Natural killer cell treated with Interleukin-12 subunit alpha and Interleukin-12 subunit beta and Interleukin-15 and Interleukin-18, amount 100 ng/mL, for 72 hours (primary cell): ENCODE measurements at regions not wholly inside any gene's neighbourhood (a gene's known extent, or its start where the extent isn't known, plus 50 kb on each side); places are given as distances from the start of the nearest gene placed in this dataset.

Source experiments
- ATAC-seq, 2 donors: fragments of 150-1000 bp; cut with Tn5 transposase in 1 of 2; sonication (Bioruptor Pico), chemical (Tn5 transposase) in 1 of 2; 2 replicates each; pipeline ENCODE4 v1.10.0; 2021
- DNase-seq: peaks from one replicate; pipeline ENCODE4 v3.0.0; 2022; ENCODE audit warnings: low spot score
- H3K27ac Mint-ChIP-seq, 2 donors: 1 replicate in 1 of 2; 2 replicates in 1 of 2; pipeline ENCODE4 v1.8.0; 2022; ENCODE audit warnings: mixed read lengths in 2 of 2, mild to moderate bottlenecking in 1 of 2, moderate library complexity in 1 of 2
- H3K27me3 Mint-ChIP-seq, 2 donors: 1 replicate in 1 of 2; 2 replicates in 1 of 2; pipeline ENCODE4 v1.8.0; 2022; ENCODE audit warnings: mixed read lengths in 2 of 2
- H3K36me3 Mint-ChIP-seq: one replicate; pipeline ENCODE4 v1.8.0; 2022; ENCODE audit warnings: mixed read lengths
- H3K4me1 Mint-ChIP-seq, 2 donors: 1 replicate in 1 of 2; 2 replicates in 1 of 2; pipeline ENCODE4 v1.8.0; 2022; ENCODE audit warnings: low read depth in 2 of 2, mixed read lengths in 2 of 2, mild to moderate bottlenecking in 1 of 2
- H3K4me3 Mint-ChIP-seq: one replicate; pipeline ENCODE4 v1.8.0; 2022; ENCODE audit warnings: mixed read lengths
- H3K9me3 Mint-ChIP-seq: 2 replicates; pipeline ENCODE4 v1.8.0; 2022; ENCODE audit warnings: mixed read lengths

DNA sequence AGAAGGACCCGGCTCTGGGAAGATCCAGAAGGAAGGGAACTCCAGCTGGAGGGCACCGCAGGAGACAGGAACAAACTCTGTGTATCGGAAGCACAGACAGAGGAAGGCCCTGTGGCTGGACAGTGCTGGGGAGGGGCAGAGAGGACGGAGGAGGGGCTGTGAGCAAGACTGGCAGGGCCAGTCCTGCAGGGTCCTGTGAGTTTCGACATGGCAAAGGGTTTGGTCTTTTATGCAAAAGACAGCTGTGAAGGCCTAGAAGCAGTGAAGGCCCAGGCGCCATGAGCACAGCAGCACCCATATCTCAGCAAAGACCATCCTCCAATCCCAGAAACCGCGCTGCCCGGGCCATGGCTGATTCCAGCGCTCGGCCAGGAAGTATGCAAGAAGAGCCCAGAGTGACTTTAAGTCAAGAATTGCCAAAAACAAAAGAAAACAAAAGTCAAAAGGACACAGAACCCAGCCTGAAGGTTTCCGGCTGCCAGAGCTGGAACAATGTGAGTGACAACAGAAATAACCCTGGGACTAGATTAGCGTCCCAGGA, 126.5 kb downstream of the NCOR2 start:
- H3K4me1 Mint-ChIP-seq, result peaks cover 11 to 32% of the 10 kb centered on the region in 2 donors
- H3K27ac Mint-ChIP-seq, result no peak overlapping the region
- H3K9me3 Mint-ChIP-seq, result no peaks in the 10 kb centered on the region
- H3K27me3 Mint-ChIP-seq, result no peaks in the 10 kb centered on the region
- no peak for ATAC-seq
- peaks cover 5% of the 10 kb centered on the region for H3K36me3 Mint-ChIP-seq
- peak; percentile 5 for DNase-seq
- no peak overlapping the region for H3K4me3 Mint-ChIP-seq

GRCh38 chr12:124440031-124440626, 127.3 kb downstream of the NCOR2 start:
- DNase-seq, result no peak
- H3K36me3 Mint-ChIP-seq, result peaks cover 5% of the 10 kb centered on the region
- no peaks in the 10 kb centered on the region for H3K27me3 Mint-ChIP-seq
- H3K27ac Mint-ChIP-seq, result no peak overlapping the region
- peaks cover 11 to 32% of the 10 kb centered on the region in 2 donors for H3K4me1 Mint-ChIP-seq
- no peak for ATAC-seq
- no peak overlapping the region for H3K4me3 Mint-ChIP-seq
- no peaks in the 10 kb centered on the region for H3K9me3 Mint-ChIP-seq

DNA sequence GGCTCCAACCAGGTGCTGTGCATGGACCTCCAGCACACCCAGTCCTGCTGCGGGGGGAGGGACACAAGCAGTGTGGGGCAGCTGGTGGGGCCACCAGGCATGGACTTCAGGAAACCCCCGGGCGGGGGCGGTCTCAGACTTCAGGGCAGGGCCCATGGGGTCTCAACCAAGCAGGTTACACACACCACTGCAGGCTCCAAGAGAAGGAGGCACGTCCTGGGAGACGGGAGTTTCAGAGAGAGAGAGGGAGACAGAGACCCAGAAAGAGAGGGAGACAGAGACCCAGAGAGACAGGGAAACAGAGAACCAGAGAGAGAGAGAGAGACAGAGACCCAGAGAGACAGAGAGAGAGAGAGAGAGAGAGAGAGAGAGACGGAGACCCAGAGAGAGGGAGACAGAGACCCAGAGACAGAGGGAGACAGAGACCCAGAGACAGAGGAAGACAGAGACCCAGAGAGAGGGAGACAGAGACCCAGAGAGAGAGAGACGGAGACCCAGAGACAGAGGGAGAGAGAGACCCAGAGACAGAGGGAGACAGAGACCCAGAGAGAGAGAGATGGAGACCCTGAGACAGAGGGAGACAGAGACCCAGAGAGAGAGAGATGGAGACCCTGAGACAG, 128.9 kb downstream of the NCOR2 start:
- Mint-ChIP-seq H3K9me3 (no peaks in the 10 kb centered on the region), H3K27me3 (no peaks in the 10 kb centered on the region), H3K4me3 (no peak overlapping the region), H3K36me3 (peaks cover 5% of the 10 kb centered on the region), H3K4me1 (peaks cover 11 to 26% of the 10 kb centered on the region in 2 donors), H3K27ac (no peak overlapping the region)
- DNase-seq (no peak), ATAC-seq (no peak)

- no peaks in the 10 kb centered on the region for H3K9me3 Mint-ChIP-seq
- ATAC-seq, result no peak
- no peak overlapping the region for H3K4me3 Mint-ChIP-seq
- H3K27me3 Mint-ChIP-seq, result no peaks in the 10 kb centered on the region
- peaks cover 10 to 26% of the 10 kb centered on the region in 2 donors for H3K4me1 Mint-ChIP-seq
- no peak overlapping the region for H3K27ac Mint-ChIP-seq
- no peak for DNase-seq
- peaks cover 5% of the 10 kb centered on the region for H3K36me3 Mint-ChIP-seq
Observed at GRCh38 chr12:124437617-124438436, 129.6 kb downstream of the NCOR2 start.

GRCh38 chr12:124437121-124437520, 130.3 kb downstream of the NCOR2 start:
- ATAC-seq, result no peak
- H3K4me3 Mint-ChIP-seq, result no peak overlapping the region

DNA sequence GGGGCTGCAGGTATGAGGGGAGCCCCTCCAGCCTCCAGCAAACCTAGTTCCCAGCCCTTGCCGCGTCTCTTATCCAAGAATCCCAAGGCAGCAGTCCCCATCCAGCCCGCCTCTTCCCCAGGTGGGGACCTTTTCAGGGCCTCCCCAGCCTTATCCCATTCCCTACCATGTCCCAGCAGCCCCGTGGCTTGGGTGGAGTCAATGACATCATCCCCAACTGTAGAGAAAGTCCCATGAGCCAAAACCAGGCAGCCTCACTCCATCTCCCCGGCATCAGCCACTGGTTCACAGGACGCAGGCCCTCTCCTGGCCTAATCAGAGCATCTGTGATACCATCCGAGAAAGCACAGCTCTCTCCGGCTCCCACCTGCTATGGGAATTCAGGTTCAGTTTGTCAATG, 131.0 kb downstream of the NCOR2 start:
- no peak overlapping the region for H3K27ac Mint-ChIP-seq
- H3K9me3 Mint-ChIP-seq, result no peaks in the 10 kb centered on the region
- H3K36me3 Mint-ChIP-seq, result peaks cover under 1% of the 10 kb centered on the region
- no peaks in the 10 kb centered on the region for H3K27me3 Mint-ChIP-seq
- no peak for DNase-seq
- no peak overlapping the region for H3K4me3 Mint-ChIP-seq
- peaks cover 13 to 27% of the 10 kb centered on the region in 2 donors for H3K4me1 Mint-ChIP-seq
- no peak for ATAC-seq

More at GRCh38 chr12:124437121-124437520, 130.3 kb downstream of the NCOR2 start:
- no peak for DNase-seq
- Mint-ChIP-seq H3K9me3 (no peaks in the 10 kb centered on the region), H3K36me3 (no peaks in the 10 kb centered on the region), H3K27me3 (no peaks in the 10 kb centered on the region), H3K27ac (no peak overlapping the region), H3K4me1 (peaks cover 7 to 24% of the 10 kb centered on the region in 2 donors)

DNA sequence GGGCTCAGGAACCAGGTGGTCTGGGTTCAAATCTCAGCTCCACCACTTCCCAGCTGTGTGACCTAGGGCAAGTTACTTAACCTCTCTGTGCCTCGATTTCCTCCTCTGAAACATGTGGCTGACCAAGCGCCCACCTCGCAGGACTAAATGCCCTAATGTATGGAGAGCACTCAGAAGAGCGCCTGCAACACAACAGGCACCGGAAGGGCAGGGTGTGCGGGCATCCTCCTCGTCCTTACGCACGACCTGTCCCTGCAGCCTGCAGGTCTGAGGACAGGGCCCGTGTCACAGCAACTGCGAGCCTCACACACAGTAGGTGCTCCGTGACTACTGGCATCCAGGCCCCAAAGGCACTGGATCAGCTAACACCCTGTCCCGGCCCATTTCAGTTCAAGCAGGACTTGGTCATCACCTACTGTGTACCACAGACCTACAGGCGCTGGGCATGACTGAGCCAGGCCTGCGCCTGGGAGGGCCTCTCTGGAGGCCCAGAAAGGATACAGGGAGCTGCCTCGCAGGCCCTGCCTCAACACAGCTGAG, 131.5 kb downstream of the NCOR2 start:
- H3K27me3 Mint-ChIP-seq, result no peaks in the 10 kb centered on the region
- ATAC-seq (no peak), DNase-seq (no peak)
- H3K4me1 Mint-ChIP-seq, result peaks cover 14 to 27% of the 10 kb centered on the region in 2 donors
- H3K9me3 Mint-ChIP-seq, result no peaks in the 10 kb centered on the region
- peaks cover 5% of the 10 kb centered on the region for H3K36me3 Mint-ChIP-seq
- no peak overlapping the region for H3K4me3 Mint-ChIP-seq
- H3K27ac Mint-ChIP-seq, result no peak overlapping the region

GRCh38 chr12:124434951-124435805, 132.2 kb downstream of the NCOR2 start:
- H3K9me3 Mint-ChIP-seq, result no peaks in the 10 kb centered on the region
- peaks cover 19 to 26% of the 10 kb centered on the region in 2 donors for H3K4me1 Mint-ChIP-seq
- H3K4me3 Mint-ChIP-seq, result no peak overlapping the region
- no peak for ATAC-seq
- DNase-seq, result peak; percentile 13
- no peaks in the 10 kb centered on the region for H3K27me3 Mint-ChIP-seq
- peaks cover 9% of the 10 kb centered on the region for H3K36me3 Mint-ChIP-seq
- no peak overlapping the region for H3K27ac Mint-ChIP-seq

- H3K9me3 Mint-ChIP-seq, result no peaks in the 10 kb centered on the region
- DNase-seq (peak; percentile 58), ATAC-seq (no peak)
- H3K4me3 Mint-ChIP-seq, result no peak overlapping the region
- no peak overlapping the region for H3K27ac Mint-ChIP-seq
- peaks cover 19 to 26% of the 10 kb centered on the region in 2 donors for H3K4me1 Mint-ChIP-seq
- no peaks in the 10 kb centered on the region for H3K27me3 Mint-ChIP-seq
- peaks cover 9% of the 10 kb centered on the region for H3K36me3 Mint-ChIP-seq
Observed at GRCh38 chr12:124434354-124434753, 133.1 kb downstream of the NCOR2 start.

- peak; percentile 37 for DNase-seq
- ATAC-seq, result no peak
- Mint-ChIP-seq H3K4me3 (no peak overlapping the region), H3K9me3 (no peaks in the 10 kb centered on the region), H3K27ac (no peak overlapping the region), H3K4me1 (peaks cover 19 to 26% of the 10 kb centered on the region in 2 donors), H3K27me3 (no peaks in the 10 kb centered on the region), H3K36me3 (peaks cover 9% of the 10 kb centered on the region)
Observed at GRCh38 chr12:124433879-124434278, 133.5 kb downstream of the NCOR2 start.

GRCh38 chr12:124433147-124433874, 134.1 kb downstream of the NCOR2 start:
- Mint-ChIP-seq H3K36me3 (peaks cover 9% of the 10 kb centered on the region), H3K27ac (no peak overlapping the region), H3K4me3 (no peak overlapping the region), H3K27me3 (no peaks in the 10 kb centered on the region), H3K4me1 (peaks cover 25 to 32% of the 10 kb centered on the region in 2 donors), H3K9me3 (no peaks in the 10 kb centered on the region)
- DNase-seq, result peak; percentile 58
- ATAC-seq, result peak in 1 of 2 donors; percentile 37

GRCh38 chr12:124432376-124432775, 135.0 kb downstream of the NCOR2 start:
- peak overlapping the region in 1 of 2 donors; percentile 1 for H3K27ac Mint-ChIP-seq
- no peak for ATAC-seq
- peaks cover 9% of the 10 kb centered on the region for H3K36me3 Mint-ChIP-seq
- H3K4me1 Mint-ChIP-seq, result peaks cover 25 to 28% of the 10 kb centered on the region in 2 donors
- H3K4me3 Mint-ChIP-seq, result peak overlapping the region; percentile 30
- DNase-seq, result peak; percentile 64
- no peaks in the 10 kb centered on the region for H3K9me3 Mint-ChIP-seq
- no peaks in the 10 kb centered on the region for H3K27me3 Mint-ChIP-seq
